ENCODE measurements at regions not wholly inside any gene's neighbourhood (a gene's known extent, or its start where the extent isn't known, plus 50 kb on each side); places are given as distances from the start of the nearest gene placed in this dataset.

DNA sequence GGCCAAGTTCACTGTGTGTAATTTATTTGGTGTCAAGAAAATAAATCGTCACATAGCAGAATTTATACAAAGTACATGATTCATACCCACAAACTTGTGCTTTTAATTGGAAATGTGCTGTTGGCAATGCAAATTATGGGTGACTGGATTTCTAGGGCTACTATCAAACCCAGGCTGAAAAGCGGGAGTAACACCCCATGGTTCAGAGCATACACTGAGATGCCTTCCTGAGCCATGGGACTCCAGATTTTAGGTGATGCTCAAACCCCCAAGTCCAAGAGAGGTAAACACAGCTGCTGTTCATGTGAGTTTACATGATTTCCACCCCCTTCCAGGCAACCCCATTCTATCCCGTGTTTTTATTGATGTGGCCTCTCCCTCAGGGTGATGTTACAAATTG, 565.9 kb upstream of the ID2 start:
- no peak for DNase-seq (ENCODE audit: low read depth in 2 of 2)
- TF ChIP-seq, protein P1, sequence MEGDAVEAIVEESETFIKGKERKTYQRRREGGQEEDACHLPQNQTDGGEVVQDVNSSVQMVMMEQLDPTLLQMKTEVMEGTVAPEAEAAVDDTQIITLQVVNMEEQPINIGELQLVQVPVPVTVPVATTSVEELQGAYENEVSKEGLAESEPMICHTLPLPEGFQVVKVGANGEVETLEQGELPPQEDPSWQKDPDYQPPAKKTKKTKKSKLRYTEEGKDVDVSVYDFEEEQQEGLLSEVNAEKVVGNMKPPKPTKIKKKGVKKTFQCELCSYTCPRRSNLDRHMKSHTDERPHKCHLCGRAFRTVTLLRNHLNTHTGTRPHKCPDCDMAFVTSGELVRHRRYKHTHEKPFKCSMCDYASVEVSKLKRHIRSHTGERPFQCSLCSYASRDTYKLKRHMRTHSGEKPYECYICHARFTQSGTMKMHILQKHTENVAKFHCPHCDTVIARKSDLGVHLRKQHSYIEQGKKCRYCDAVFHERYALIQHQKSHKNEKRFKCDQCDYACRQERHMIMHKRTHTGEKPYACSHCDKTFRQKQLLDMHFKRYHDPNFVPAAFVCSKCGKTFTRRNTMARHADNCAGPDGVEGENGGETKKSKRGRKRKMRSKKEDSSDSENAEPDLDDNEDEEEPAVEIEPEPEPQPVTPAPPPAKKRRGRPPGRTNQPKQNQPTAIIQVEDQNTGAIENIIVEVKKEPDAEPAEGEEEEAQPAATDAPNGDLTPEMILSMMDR (IDR thresholded peaks at IDR 0.05; ENCODE audit: low read depth, low read length) = no peak
- H3K4me3 ChIP-seq (replicated peaks in 1 of 2; ENCODE audit: low read depth in 2 of 2, low read length in 2 of 2) = no peak overlapping the region

DNA sequence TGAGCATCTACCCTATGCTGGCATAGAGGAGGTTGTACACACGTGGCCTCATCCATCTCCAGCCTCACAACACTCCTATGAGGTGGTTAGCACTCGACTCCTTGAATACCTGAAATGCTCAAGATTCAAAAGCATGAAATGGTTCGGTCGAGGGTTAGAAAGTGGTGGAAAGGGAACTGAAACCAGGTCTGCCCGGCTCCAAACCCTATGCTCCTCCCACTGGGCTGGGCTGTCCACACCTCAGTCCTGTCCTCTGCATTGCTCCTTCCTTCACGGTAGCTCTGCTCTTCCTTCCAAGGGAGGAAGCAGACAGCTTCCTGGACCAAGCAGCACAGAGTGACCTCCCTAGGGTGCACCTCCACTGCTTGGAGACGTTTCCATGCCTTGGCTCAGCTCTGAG, 565.2 kb upstream of the ID2 start:
- H3K4me3 ChIP-seq (replicated peaks in 1 of 2; ENCODE audit: low read depth in 2 of 2, low read length in 2 of 2) = no peak overlapping the region
- TF ChIP-seq, protein P1 (IDR thresholded peaks at IDR 0.05; ENCODE audit: low read depth, low read length) = no peak
- DNase-seq (ENCODE audit: low read depth in 2 of 2) = no peak

DNA sequence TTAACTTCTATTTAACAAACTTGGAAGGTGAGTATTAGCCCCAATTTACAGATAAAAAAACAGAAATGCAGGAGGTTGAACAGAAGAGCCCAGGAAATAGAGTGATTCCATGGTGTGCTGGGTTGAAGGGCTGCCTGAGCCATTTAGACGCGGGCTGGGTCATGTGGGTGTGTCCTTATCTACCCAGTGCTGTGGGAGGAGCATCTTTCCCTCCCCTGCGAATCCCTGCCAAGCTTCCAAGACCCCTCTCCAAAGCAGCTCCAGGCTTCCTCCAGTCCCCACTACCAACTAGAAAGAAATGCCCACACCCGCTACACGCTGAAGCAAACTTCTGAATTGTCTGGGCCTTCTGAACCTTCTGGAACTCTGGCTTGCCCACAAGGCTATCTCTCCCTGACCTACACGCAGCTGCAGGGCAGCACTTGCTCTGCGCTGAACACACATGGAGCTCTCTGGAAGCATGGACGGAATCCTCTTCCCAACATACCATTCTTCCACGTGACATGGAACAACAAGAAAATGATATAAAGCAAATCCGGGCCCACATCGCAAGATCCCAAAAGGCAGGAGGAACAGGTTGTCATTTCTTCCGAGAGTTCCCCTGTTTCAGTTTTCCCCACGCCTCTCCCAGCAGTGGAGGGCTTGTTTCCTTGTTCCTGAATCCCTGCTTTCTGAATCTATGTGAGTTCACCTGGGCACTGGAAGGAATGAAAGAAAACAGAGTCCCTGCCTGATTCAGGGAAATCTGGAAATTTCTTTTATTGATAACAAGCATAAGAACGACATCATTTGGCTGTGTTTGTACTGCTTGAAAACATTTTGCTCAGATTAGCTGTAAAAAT, 562.7 kb upstream of the ID2 start:
- H3K4me3 ChIP-seq (replicated peaks in 1 of 2; ENCODE audit: low read depth in 2 of 2, low read length in 2 of 2) = no peak overlapping the region
- TF ChIP-seq, protein P1 (IDR thresholded peaks at IDR 0.05; ENCODE audit: low read depth, low read length) = no peak
- DNase-seq (ENCODE audit: low read depth in 2 of 2) = no peak

DNA sequence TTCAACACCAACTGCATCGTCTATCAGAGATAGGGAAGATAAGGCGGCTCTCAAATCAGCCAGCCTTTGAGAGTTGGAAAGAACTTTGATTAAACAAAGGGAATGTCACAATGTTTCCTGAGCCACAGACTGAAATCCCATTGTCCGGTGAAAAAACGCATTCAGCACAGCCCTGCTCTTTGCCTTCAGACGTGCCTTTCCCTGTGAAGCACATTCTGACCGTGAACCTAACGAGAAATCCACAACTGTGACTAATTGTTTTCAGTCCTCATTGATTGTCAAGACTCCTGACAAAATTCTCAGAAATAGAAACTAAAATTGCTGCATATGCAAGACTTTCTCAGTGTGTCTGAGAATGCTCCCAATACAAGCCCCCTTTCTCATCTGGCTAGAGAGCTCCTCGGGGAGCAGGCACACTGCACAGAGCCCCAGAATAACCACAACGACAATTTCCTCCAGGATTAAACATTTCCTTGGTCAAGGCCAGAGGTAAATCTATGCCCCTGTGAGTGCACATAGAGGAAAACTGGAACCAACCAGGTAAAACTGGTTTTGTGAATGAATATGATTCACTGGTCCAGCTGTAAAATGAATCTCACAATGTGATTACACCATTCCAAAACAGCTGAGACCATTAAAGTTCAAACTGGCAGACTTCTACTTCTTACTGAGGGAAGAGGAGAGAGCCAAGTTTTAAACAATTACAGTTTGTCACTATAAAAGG, 561.9 kb upstream of the ID2 start:
- TF ChIP-seq, protein P1 (IDR thresholded peaks at IDR 0.05; ENCODE audit: low read depth, low read length) = no peak
- peak; percentile 64 to 77 for DNase-seq (ENCODE audit: low read depth in 2 of 2)
- no peak overlapping the region for H3K4me3 ChIP-seq (replicated peaks in 1 of 2; ENCODE audit: low read depth in 2 of 2, low read length in 2 of 2)

- no peak overlapping the region for H3K4me3 ChIP-seq (replicated peaks in 1 of 2; ENCODE audit: low read depth in 2 of 2, low read length in 2 of 2)
- DNase-seq (ENCODE audit: low read depth in 2 of 2) = no peak
- TF ChIP-seq, protein P1 (IDR thresholded peaks at IDR 0.05; ENCODE audit: low read depth, low read length) = no peak
Observed at GRCh38 chr2:8120506-8120860, 561.4 kb upstream of the ID2 start.

- DNase-seq (ENCODE audit: low read depth in 2 of 2) = peak; percentile 26 to 58
- TF ChIP-seq, protein P1 (IDR thresholded peaks at IDR 0.05; ENCODE audit: low read depth, low read length) = no peak
- H3K4me3 ChIP-seq (replicated peaks in 1 of 2; ENCODE audit: low read depth in 2 of 2, low read length in 2 of 2) = no peak overlapping the region
Observed at GRCh38 chr2:8121022-8121825, 560.6 kb upstream of the ID2 start.
